Upper lobe of left lung (tissue), 4 donors: ENCODE measurements at regions not wholly inside any gene's neighbourhood (a gene's known extent, or its start where the extent isn't known, plus 50 kb on each side); places are given as distances from the start of the nearest gene placed in this dataset.

Experiments
- CTCF ChIP-seq, 6 experiments: fragments of 450-650 bp in 4 of 6; fragments of 200-600 bp in 2 of 6; sonication (generic) in 2 of 6; IDR thresholded peaks; one replicate each; pipeline ENCODE4 v1.5.1; 2016 to 2019; ENCODE audit warnings: antibody characterized with exemption in 6 of 6
- POLR2A ChIP-seq, 4 donors: fragments of 450-650 bp; IDR thresholded peaks; one replicate each; pipeline ENCODE4 v1.5.1; 2016 to 2017; ENCODE audit warnings: antibody characterized with exemption in 4 of 4, mild to moderate bottlenecking in 2 of 4

- TF ChIP-seq POLR2A (IDR thresholded peaks at IDR 0.05) (no peak), CTCF (IDR thresholded peaks at IDR 0.05) (no peak)
These were observed 59.2 kb upstream of the SLC39A8 start for GRCh38 chr4:102404431-102404969.
